ENCODE measurements at regions not wholly inside any gene's neighbourhood (a gene's known extent, or its start where the extent isn't known, plus 50 kb on each side); places are given as distances from the start of the nearest gene placed in this dataset.

DNA sequence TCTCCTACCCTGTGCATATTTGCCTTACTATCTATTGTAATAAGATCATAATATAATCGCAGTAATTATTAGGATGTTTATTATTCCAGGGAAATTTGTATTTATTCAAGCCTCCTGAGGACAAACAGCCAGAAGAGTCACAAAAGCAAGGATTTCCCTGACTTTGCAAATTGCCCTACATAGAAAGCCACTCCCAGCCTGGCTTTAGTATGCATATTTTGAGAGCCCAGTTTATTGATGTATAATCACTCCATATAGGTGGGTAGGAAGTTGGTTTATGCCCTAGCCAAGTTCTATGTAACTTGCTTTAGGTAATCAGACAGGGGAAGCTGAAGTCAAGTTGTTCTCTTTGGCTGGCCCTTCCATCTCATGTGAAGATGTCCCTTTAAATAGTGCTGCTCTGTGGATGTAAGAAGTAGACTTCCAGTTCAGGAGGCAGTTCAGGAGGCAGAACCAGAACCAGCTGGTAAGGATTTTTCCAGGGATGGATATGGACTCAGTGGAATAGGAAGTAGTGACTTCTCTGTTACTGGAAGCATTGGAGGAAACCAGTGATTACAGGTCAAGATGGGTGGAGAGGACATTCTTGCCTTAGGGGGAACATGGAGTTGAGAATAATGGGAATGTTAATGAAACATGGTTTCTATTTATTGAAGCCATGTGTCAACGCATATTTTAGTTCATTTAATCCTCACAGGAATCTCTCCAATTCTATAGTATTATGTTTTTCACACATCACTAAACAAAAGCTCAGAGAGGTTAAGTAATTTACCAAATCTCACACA lies 70.5 kb upstream of the KIT start:
- H3K27me3 ChIP-seq, result no peaks in the 10 kb centered on the region
- no peak overlapping the region for H3K27ac ChIP-seq (replicated peaks in 1 of 4)
- DNase-seq (ENCODE audit: extremely low spot score), result no peak
- TF ChIP-seq EP300 (IDR thresholded peaks at IDR 0.05), result no peak
- TF ChIP-seq POLR2A (IDR thresholded peaks at IDR 0.05; ENCODE audit: low read depth), result no peak
- no peak for TF ChIP-seq POLR2AphosphoS5 (IDR thresholded peaks at IDR 0.05)
- TF ChIP-seq, protein P1, sequence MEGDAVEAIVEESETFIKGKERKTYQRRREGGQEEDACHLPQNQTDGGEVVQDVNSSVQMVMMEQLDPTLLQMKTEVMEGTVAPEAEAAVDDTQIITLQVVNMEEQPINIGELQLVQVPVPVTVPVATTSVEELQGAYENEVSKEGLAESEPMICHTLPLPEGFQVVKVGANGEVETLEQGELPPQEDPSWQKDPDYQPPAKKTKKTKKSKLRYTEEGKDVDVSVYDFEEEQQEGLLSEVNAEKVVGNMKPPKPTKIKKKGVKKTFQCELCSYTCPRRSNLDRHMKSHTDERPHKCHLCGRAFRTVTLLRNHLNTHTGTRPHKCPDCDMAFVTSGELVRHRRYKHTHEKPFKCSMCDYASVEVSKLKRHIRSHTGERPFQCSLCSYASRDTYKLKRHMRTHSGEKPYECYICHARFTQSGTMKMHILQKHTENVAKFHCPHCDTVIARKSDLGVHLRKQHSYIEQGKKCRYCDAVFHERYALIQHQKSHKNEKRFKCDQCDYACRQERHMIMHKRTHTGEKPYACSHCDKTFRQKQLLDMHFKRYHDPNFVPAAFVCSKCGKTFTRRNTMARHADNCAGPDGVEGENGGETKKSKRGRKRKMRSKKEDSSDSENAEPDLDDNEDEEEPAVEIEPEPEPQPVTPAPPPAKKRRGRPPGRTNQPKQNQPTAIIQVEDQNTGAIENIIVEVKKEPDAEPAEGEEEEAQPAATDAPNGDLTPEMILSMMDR (IDR thresholded peaks at IDR 0.05), result no peak
- no peaks in the 10 kb centered on the region for H3K36me3 ChIP-seq
- WGBS, result 94% methylated on average over 2 of the region's 2 CpGs
- no peaks in the 10 kb centered on the region for H3K4me1 ChIP-seq
- H3K9me3 ChIP-seq, result no peaks in the 10 kb centered on the region
- intact Hi-C loops (cut with DNase I), result no loop called here
- no peak overlapping the region for H3K4me3 ChIP-seq

DNA sequence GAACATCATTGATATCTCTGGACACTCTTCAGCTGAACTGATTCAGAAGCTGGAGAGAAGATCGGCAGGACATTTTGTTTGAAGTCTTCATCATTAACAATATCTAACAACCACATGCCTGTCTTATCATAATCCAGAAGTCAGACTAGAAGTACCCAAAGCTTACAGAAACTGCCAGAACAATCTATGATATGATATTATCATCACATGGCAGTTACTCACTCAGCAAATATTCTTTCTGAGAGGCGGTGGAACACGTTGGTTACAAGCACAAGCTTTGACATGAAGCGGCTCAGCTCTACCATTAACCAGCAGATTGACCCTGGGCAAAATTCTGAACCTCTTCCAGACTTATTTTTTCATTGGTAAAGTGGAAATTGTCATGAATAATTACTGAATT lies 69.4 kb upstream of the KIT start:
- 86% methylated on average over 4 of the region's 4 CpGs for WGBS
- TF ChIP-seq EP300 (IDR thresholded peaks at IDR 0.05), result no peak
- TF ChIP-seq POLR2A (IDR thresholded peaks at IDR 0.05; ENCODE audit: low read depth), result no peak
- TF ChIP-seq, protein P1 (IDR thresholded peaks at IDR 0.05), result no peak
- TF ChIP-seq POLR2AphosphoS5 (IDR thresholded peaks at IDR 0.05), result no peak
- no peak for DNase-seq (ENCODE audit: extremely low spot score)
- H3K36me3 ChIP-seq, result no peaks in the 10 kb centered on the region
- H3K27me3 ChIP-seq, result no peaks in the 10 kb centered on the region
- no peaks in the 10 kb centered on the region for H3K9me3 ChIP-seq
- no peak overlapping the region for H3K4me3 ChIP-seq
- intact Hi-C loops (cut with DNase I), result no loop called here
- H3K27ac ChIP-seq (replicated peaks in 1 of 4), result no peak overlapping the region
- no peaks in the 10 kb centered on the region for H3K4me1 ChIP-seq

- Histone ChIP-seq H3K4me3 (no peak overlapping the region), H3K4me1 (no peaks in the 10 kb centered on the region), H3K27me3 (no peaks in the 10 kb centered on the region), H3K27ac (replicated peaks in 1 of 4) (no peak overlapping the region), H3K36me3 (no peaks in the 10 kb centered on the region), H3K9me3 (no peaks in the 10 kb centered on the region)
- 85% methylated on average over 2 of the region's 2 CpGs for WGBS
- intact Hi-C loops (cut with DNase I), result no loop called here
- TF ChIP-seq EP300 (IDR thresholded peaks at IDR 0.05) (no peak), POLR2A (IDR thresholded peaks at IDR 0.05; ENCODE audit: low read depth) (no peak), POLR2AphosphoS5 (IDR thresholded peaks at IDR 0.05) (no peak)
- TF ChIP-seq, protein P1 (IDR thresholded peaks at IDR 0.05), result no peak
- no peak for DNase-seq (ENCODE audit: extremely low spot score)
These were observed 68.2 kb upstream of the KIT start for GRCh38 chr4:54589586-54589985.

- WGBS, result 70% methylated on average over 2 of the region's 2 CpGs
- no peak overlapping the region for H3K27ac ChIP-seq (replicated peaks in 1 of 4)
- H3K36me3 ChIP-seq, result no peaks in the 10 kb centered on the region
- intact Hi-C loops (cut with DNase I), result no loop called here
- H3K4me1 ChIP-seq, result no peaks in the 10 kb centered on the region
- no peak for DNase-seq (ENCODE audit: extremely low spot score)
- no peak overlapping the region for H3K4me3 ChIP-seq
- H3K27me3 ChIP-seq, result no peaks in the 10 kb centered on the region
- no peaks in the 10 kb centered on the region for H3K9me3 ChIP-seq
- TF ChIP-seq, protein P1 (IDR thresholded peaks at IDR 0.05), result no peak
- TF ChIP-seq POLR2A (IDR thresholded peaks at IDR 0.05; ENCODE audit: low read depth), result no peak
- no peak for TF ChIP-seq POLR2AphosphoS5 (IDR thresholded peaks at IDR 0.05)
- TF ChIP-seq EP300 (IDR thresholded peaks at IDR 0.05), result no peak
These were observed 63.9 kb upstream of the KIT start for GRCh38 chr4:54593795-54594322.
